HCT116 (cell line): ENCODE measurements at regions not wholly inside any gene's neighbourhood (a gene's known extent, or its start where the extent isn't known, plus 50 kb on each side); places are given as distances from the start of the nearest gene placed in this dataset.

ENCODE experiments used
- ATAC-seq: fragments of 200-7000 bp; cut with Tn5 transposase; 2 replicates; pipeline ENCODE4 v1.9.1; 2020; ENCODE audit warnings: mild to moderate bottlenecking, moderate library complexity
- BruUV-seq: library from RNA; stranded (reverse); fragments of 400-500 nt; replicated peaks from 2 replicates; lab custom pipeline; 2021; lab: Mats Ljungman, UMichigan
- CTCF ChIA-PET: fragments of 300-600 bp; sonication (Branson Sonifier 250); formaldehyde crosslinking; loops from one replicate; lab custom pipeline; 2021; ENCODE audit warnings: antibody characterized with exemption; lab: Charles Lee
- POLR2A ChIA-PET: fragments of 300-600, 350-600 bp; sonication (Branson Sonifier 250); formaldehyde crosslinking; loops from one replicate; lab custom pipeline; 2021; ENCODE audit warnings: antibody characterized with exemption; lab: Charles Lee
- RAD21 ChIA-PET, 2 experiments: fragments of 300-600 bp; sonication (Branson Sonifier 250); formaldehyde crosslinking; loops; one replicate each; lab custom pipeline; 2023; ENCODE audit warnings: low total read pairs in 2 of 2; ENCODE audit not compliant: uncharacterized antibody in 2 of 2, unreplicated experiment in 2 of 2, low non-redundant PET in 1 of 2; lab: Charles Lee
- DNase-seq: peaks from one replicate; pipeline ENCODE4 v3.0.0-alpha.2; 2010; ENCODE audit warnings: low read depth, low spot score
- H2AFZ ChIP-seq: fragments of 200-600 bp; shearing (Covaris generic), sonication (generic); 2 replicates; pipeline ENCODE4 v1.6.1; 2017; ENCODE audit warnings: low read depth, mixed run types, mixed read lengths, antibody characterized with exemption, low read length; ENCODE audit not compliant: poor library complexity, severe bottlenecking
- H3K27ac ChIP-seq: 2 replicates; pipeline ENCODE4 v1.5.1; 2012; ENCODE audit warnings: low read depth, low read length
- H3K27me3 ChIP-seq: fragments of 200-600 bp; sonication (generic); 2 replicates; pipeline ENCODE4 v1.6.1; 2016; ENCODE audit warnings: mixed run types, low read length, mixed read lengths; ENCODE audit not compliant: insufficient read depth
- H3K36me3 ChIP-seq, 2 experiments: fragments of 200-500 bp in 1 of 2; fragments of 200-600 bp in 1 of 2; sonication (Bioruptor generic) in 1 of 2; sonication (generic) in 1 of 2; 2 replicates each; pipeline versions ENCODE4 v1.5.1 to v1.6.1; 2014 to 2016; ENCODE audit warnings: low read length in 2 of 2, inconsistent platforms in 1 of 2, mixed read lengths in 1 of 2, mixed run types in 1 of 2; ENCODE audit not compliant: insufficient read depth in 2 of 2, control insufficient read depth in 1 of 2
- H3K4me1 ChIP-seq, 2 experiments: fragments of 200-600 bp in 1 of 2; sonication (generic) in 1 of 2; 2 replicates each; pipeline versions ENCODE4 v1.5.1 to v1.6.1; 2012 to 2017; ENCODE audit warnings: low read length in 2 of 2, inconsistent platforms in 1 of 2, mild to moderate bottlenecking in 1 of 2, mixed read lengths in 1 of 2, mixed run types in 1 of 2, moderate library complexity in 1 of 2; ENCODE audit not compliant: insufficient read depth in 2 of 2, control insufficient read depth in 1 of 2
- H3K4me2 ChIP-seq: fragments of 200-600 bp; sonication (generic); 2 replicates; pipeline ENCODE4 v1.6.1; 2017; ENCODE audit warnings: mixed run types, low read length, mixed read lengths
- H3K4me3 ChIP-seq, 2 experiments: fragments of 200-600 bp in 1 of 2; sonication (generic) in 1 of 2; replicated peaks in 1 of 2; 2 replicates each; pipeline ENCODE4 v1.5.1; 2011 to 2016; ENCODE audit warnings: low read length in 2 of 2, control low read depth in 1 of 2, low read depth in 1 of 2, mild to moderate bottlenecking in 1 of 2, mixed read lengths in 1 of 2, mixed run types in 1 of 2
- H3K79me2 ChIP-seq: fragments of 200-600 bp; sonication (generic); 2 replicates; pipeline ENCODE4 v1.6.1; 2017; ENCODE audit warnings: mild to moderate bottlenecking, mixed run types, low read length, moderate library complexity, mixed read lengths; ENCODE audit not compliant: insufficient read depth
- H3K9ac ChIP-seq: fragments of 200-600 bp; sonication (generic); 2 replicates; pipeline ENCODE4 v1.6.1; 2016; ENCODE audit warnings: low read length, mixed read lengths
- H3K9me2 ChIP-seq: fragments of 200-600 bp; sonication (generic), shearing (Covaris generic); 2 replicates; pipeline ENCODE4 v1.6.1; 2017; ENCODE audit warnings: mixed run types, mild to moderate bottlenecking, moderate library complexity; ENCODE audit not compliant: insufficient read depth
- H3K9me3 ChIP-seq, 2 experiments: fragments of 200-500 bp in 1 of 2; fragments of 200-600 bp in 1 of 2; sonication (Bioruptor generic) in 1 of 2; sonication (generic) in 1 of 2; 2 replicates each; pipeline ENCODE4 v1.6.1; 2014 to 2017; ENCODE audit warnings: low read length in 2 of 2, mixed read lengths in 2 of 2, inconsistent platforms in 1 of 2, low read depth in 1 of 2, mild to moderate bottlenecking in 1 of 2, mixed run types in 1 of 2, moderate library complexity in 1 of 2; ENCODE audit not compliant: control insufficient read depth in 1 of 2, insufficient read depth in 1 of 2
- H4K20me1 ChIP-seq: fragments of 200-600 bp; sonication (generic), shearing (Covaris generic); 2 replicates; pipeline ENCODE4 v1.6.1; 2017; ENCODE audit warnings: mixed run types, mild to moderate bottlenecking, moderate library complexity; ENCODE audit not compliant: insufficient read depth
- CEBPB ChIP-seq: IDR thresholded peaks from 2 replicates; pipeline ENCODE4 v1.6.1; 2012; ENCODE audit warnings: low read depth
- EGR1 ChIP-seq: IDR thresholded peaks from 2 replicates; pipeline ENCODE4 v1.6.1; 2012; ENCODE audit warnings: low read depth
- ELF1 ChIP-seq: IDR thresholded peaks from 2 replicates; pipeline ENCODE4 v1.6.1; 2012; ENCODE audit warnings: low read depth, borderline replicate concordance
- FOSL1 ChIP-seq: IDR thresholded peaks from 2 replicates; pipeline ENCODE4 v1.6.1; 2012; ENCODE audit warnings: low read depth
- JUND ChIP-seq: IDR thresholded peaks from 2 replicates; pipeline ENCODE4 v1.6.1; 2012
- RAD21 ChIP-seq: IDR thresholded peaks from 2 replicates; pipeline ENCODE4 v1.6.1; 2012; ENCODE audit warnings: low read depth, mild to moderate bottlenecking
- SIN3A ChIP-seq: IDR thresholded peaks from 2 replicates; pipeline ENCODE4 v1.6.1; 2012; ENCODE audit warnings: low read depth
- SRF ChIP-seq: IDR thresholded peaks from 2 replicates; pipeline ENCODE4 v1.6.1; 2012; ENCODE audit warnings: low read depth
- YY1 ChIP-seq: IDR thresholded peaks from 2 replicates; pipeline ENCODE4 v1.6.1; 2011; ENCODE audit warnings: low read length, low read depth, moderate library complexity, mild to moderate bottlenecking; ENCODE audit not compliant: insufficient replicate concordance; ENCODE audit errors: extremely low read depth
- ZFX ChIP-seq: fragments of 450-650 bp; IDR thresholded peaks from 2 replicates; pipeline ENCODE4 v1.6.1; 2017
- ZNF274 ChIP-seq: fragments of 200-500 bp; sonication (Bioruptor generic); IDR thresholded peaks from 2 replicates; pipeline ENCODE4 v1.6.1; 2014; ENCODE audit warnings: mild to moderate bottlenecking, low read depth, low read length, inconsistent platforms
- intact Hi-C: fragments of 100-400 bp; cut with micrococcal nuclease; formaldehyde crosslinking; loops from 2 replicates; pipeline ENCODE4 v1.10.0; 2022
- TF ChIP-seq, protein P1 (sequence below), 3 experiments: fragments of 200-600 bp in 1 of 3; sonication (generic) in 1 of 3; IDR thresholded peaks in 2 of 3; conservative IDR thresholded peaks in 1 of 3; 2 replicates each; pipeline ENCODE4 v1.5.1; 2012 to 2017; ENCODE audit warnings: low read depth in 2 of 3, low read length in 2 of 3, antibody characterized with exemption in 1 of 3, borderline replicate concordance in 1 of 3, control low read depth in 1 of 3, mild to moderate bottlenecking in 1 of 3, mixed read lengths in 1 of 3, mixed run types in 1 of 3, moderate library complexity in 1 of 3; ENCODE audit not compliant: insufficient read depth in 1 of 3
- TF ChIP-seq, protein P2 (sequence below): IDR thresholded peaks from 2 replicates; pipeline ENCODE4 v1.6.1; 2011; ENCODE audit warnings: mild to moderate bottlenecking, low read length, moderate library complexity; ENCODE audit not compliant: insufficient replicate concordance; ENCODE audit errors: extremely low read depth

DNA sequence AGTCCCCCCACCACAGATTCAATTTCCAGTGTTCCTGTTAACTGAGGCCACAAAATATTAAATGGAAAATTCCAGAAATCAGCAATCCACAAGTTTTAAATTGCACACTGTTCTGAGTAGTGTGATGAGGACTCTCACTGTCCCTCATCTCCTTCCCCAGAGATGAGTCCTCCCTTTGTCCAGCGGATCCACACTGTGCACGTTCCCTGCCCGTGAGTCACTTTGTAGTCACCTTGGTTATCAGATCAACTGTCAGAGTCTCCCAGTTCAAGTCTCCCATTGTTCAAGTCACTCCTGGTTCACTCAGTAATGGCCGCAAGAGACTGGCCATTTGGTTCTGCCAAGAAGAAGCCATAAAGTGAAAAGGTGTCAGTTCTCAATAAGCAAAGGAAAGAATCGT, 168.6 kb upstream of the AFDN start (continued):
- TF ChIP-seq ELF1 = no peak

DNA sequence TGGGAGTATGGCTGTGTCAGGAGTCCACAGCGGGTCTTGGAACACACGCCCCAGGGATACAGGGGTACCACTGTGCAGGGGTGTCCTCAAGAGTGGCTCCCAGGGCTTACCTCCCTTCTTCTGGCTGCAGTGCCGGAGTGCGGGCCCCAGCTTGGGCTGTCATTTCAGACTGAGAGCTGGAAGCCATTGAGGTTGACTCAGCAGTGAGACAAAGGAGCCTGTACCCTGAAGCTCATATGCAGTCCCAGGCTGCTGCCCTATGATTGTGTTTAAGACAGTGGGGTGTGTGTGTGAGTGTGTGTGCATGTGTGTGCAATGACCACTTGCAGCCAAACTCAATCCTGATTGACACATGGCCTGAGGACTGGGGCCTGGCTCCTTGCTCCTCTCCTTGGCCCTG, 167.7 kb upstream of the AFDN start:
- no TSS peak for BruUV-seq
- Histone ChIP-seq H3K4me2 (no peak overlapping the region), H3K27me3 (no peaks in the 10 kb centered on the region), H2AFZ (no peak overlapping the region), H3K9me2 (no peaks in the 10 kb centered on the region), H4K20me1 (no peaks in the 10 kb centered on the region)
- TF ChIP-seq, protein P1, sequence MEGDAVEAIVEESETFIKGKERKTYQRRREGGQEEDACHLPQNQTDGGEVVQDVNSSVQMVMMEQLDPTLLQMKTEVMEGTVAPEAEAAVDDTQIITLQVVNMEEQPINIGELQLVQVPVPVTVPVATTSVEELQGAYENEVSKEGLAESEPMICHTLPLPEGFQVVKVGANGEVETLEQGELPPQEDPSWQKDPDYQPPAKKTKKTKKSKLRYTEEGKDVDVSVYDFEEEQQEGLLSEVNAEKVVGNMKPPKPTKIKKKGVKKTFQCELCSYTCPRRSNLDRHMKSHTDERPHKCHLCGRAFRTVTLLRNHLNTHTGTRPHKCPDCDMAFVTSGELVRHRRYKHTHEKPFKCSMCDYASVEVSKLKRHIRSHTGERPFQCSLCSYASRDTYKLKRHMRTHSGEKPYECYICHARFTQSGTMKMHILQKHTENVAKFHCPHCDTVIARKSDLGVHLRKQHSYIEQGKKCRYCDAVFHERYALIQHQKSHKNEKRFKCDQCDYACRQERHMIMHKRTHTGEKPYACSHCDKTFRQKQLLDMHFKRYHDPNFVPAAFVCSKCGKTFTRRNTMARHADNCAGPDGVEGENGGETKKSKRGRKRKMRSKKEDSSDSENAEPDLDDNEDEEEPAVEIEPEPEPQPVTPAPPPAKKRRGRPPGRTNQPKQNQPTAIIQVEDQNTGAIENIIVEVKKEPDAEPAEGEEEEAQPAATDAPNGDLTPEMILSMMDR (IDR thresholded peaks at IDR 0.05 in 2 of 3, conservative IDR thresholded peaks at IDR 0.05 in 1 of 3; ENCODE audit: borderline replicate concordance in 1 of 3, insufficient read depth in 1 of 3, low read depth in 2 of 3, low read length in 2 of 3) = no peak
- TF ChIP-seq SIN3A = no peak
- no peak for TF ChIP-seq JUND
- TF ChIP-seq ZFX = no peak
- no peak for TF ChIP-seq EGR1
- TF ChIP-seq, all 23 proteins: peak for 0
- H3K27ac ChIP-seq = no peak overlapping the region
- H3K9me3 ChIP-seq = no peaks in the 10 kb centered on the region
- H3K79me2 ChIP-seq = no peaks in the 10 kb centered on the region
- no peaks in the 10 kb centered on the region for H3K36me3 ChIP-seq
- no peak overlapping the region for H3K4me3 ChIP-seq
- ChIA-PET CTCF (no interaction called here), RAD21 (no interaction called here), POLR2A (no interaction called here)
- intact Hi-C loops = no loop called here
- H3K9ac ChIP-seq = no peak overlapping the region
- H3K4me1 ChIP-seq = no peaks in the 10 kb centered on the region
- DNase-seq (no peak), ATAC-seq (no peak)

DNA sequence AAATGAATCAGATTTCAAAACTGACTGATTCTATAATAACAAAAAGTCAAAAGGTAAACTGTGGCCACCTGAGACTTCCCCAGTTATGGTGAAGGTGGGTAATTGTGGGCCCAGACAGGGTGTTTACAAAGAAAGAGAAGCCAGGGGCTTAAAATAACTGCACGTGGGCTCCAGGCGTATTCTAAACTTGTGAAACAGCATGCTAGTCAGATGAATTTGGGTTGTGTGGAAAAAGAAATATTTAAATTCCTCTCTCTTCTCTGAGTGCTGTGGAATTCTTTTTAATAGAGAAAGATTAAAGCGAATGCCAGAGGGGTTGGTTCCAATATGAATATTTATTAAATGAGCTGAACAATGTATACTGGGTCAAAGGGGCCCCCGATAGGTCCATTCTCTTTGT, 166.3 kb upstream of the AFDN start:
- no peaks in the 10 kb centered on the region for H4K20me1 ChIP-seq
- CTCF ChIA-PET = no interaction called here
- H3K27me3 ChIP-seq = no peaks in the 10 kb centered on the region
- H3K9me2 ChIP-seq = no peaks in the 10 kb centered on the region
- H3K9ac ChIP-seq = no peak overlapping the region
- H3K36me3 ChIP-seq = no peaks in the 10 kb centered on the region
- H3K4me3 ChIP-seq = no peak overlapping the region
- no peak overlapping the region for H2AFZ ChIP-seq
- no peaks in the 10 kb centered on the region for H3K4me1 ChIP-seq
- H3K4me2 ChIP-seq = no peak overlapping the region
- no TSS peak for BruUV-seq
- RAD21 ChIA-PET = no interaction called here
- intact Hi-C loops = no loop called here
- POLR2A ChIA-PET = no interaction called here
- ATAC-seq = no peak
- no peak for DNase-seq
- TF ChIP-seq ZFX = no peak
- no peak for TF ChIP-seq YY1
- no peak for TF ChIP-seq FOSL1
- TF ChIP-seq SRF = no peak
- TF ChIP-seq, protein P2, sequence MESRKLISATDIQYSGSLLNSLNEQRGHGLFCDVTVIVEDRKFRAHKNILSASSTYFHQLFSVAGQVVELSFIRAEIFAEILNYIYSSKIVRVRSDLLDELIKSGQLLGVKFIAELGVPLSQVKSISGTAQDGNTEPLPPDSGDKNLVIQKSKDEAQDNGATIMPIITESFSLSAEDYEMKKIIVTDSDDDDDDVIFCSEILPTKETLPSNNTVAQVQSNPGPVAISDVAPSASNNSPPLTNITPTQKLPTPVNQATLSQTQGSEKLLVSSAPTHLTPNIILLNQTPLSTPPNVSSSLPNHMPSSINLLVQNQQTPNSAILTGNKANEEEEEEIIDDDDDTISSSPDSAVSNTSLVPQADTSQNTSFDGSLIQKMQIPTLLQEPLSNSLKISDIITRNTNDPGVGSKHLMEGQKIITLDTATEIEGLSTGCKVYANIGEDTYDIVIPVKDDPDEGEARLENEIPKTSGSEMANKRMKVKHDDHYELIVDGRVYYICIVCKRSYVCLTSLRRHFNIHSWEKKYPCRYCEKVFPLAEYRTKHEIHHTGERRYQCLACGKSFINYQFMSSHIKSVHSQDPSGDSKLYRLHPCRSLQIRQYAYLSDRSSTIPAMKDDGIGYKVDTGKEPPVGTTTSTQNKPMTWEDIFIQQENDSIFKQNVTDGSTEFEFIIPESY = no peak
- TF ChIP-seq, protein P1 (IDR thresholded peaks at IDR 0.05 in 2 of 3, conservative IDR thresholded peaks at IDR 0.05 in 1 of 3; ENCODE audit: borderline replicate concordance in 1 of 3, insufficient read depth in 1 of 3, low read depth in 2 of 3, low read length in 2 of 3) = no peak
- TF ChIP-seq CEBPB = no peak
- TF ChIP-seq ELF1 = no peak
- TF ChIP-seq ZNF274 = no peak
- TF ChIP-seq RAD21 = no peak
- no peaks in the 10 kb centered on the region for H3K9me3 ChIP-seq
- H3K27ac ChIP-seq = no peak overlapping the region
- no peaks in the 10 kb centered on the region for H3K79me2 ChIP-seq
